A549 (cell line): ENCODE measurements at regions not wholly inside any gene's neighbourhood (a gene's known extent, or its start where the extent isn't known, plus 50 kb on each side); places are given as distances from the start of the nearest gene placed in this dataset.

Experiments
- ATAC-seq, 2 experiments: fragments of 200-7000 bp in 1 of 2; fragments of >200 bp in 1 of 2; cut with Nextera tagmentation in 1 of 2; cut with Tn5 transposase in 1 of 2; 3 replicates each; pipeline versions ENCODE4 v1.8.0 to v1.9.1; 2018 to 2020; ENCODE audit warnings: mild to moderate bottlenecking in 1 of 2, moderate library complexity in 1 of 2
- CTCF ChIA-PET: fragments of 300-600 bp; sonication (Branson Sonifier 250); formaldehyde crosslinking; extraction: SDS; loops from one replicate; lab custom pipeline; 2021; ENCODE audit warnings: antibody characterized with exemption, inconsistent platforms; lab: Yijun Ruan, JAX
- POLR2A ChIA-PET: fragments of 350-600 bp; formaldehyde crosslinking; extraction: SDS; loops from one replicate; lab custom pipeline; 2021; ENCODE audit warnings: antibody characterized with exemption, inconsistent platforms; lab: Yijun Ruan, JAX
- DNase-seq, 2 experiments: peaks; one replicate each; pipeline versions ENCODE4 v3.0.0 to v3.0.0-alpha.2; 2011 to 2016; ENCODE audit warnings: low read depth in 1 of 2, low spot score in 1 of 2
- FAIRE-seq: peaks from 2 replicates; lab custom pipeline; 2011; peaks lifted over from hg19 to GRCh38; lab: Jason Lieb, UNC
- H3K27ac ChIP-seq, 2 experiments: fragments of >200 bp; sonication (Bioruptor Twin); formaldehyde crosslinking; 3 replicates each; pipeline ENCODE4 v1.5.1; 2016 to 2017
- H3K4me1 ChIP-seq: fragments of >200 bp; sonication (Bioruptor Twin); formaldehyde crosslinking; 3 replicates; pipeline ENCODE4 v1.6.1; 2016
- H3K4me2 ChIP-seq: fragments of >200 bp; sonication (Bioruptor Twin); formaldehyde crosslinking; 3 replicates; pipeline ENCODE4 v1.6.1; 2016
- H3K4me3 ChIP-seq: fragments of >200 bp; sonication (Bioruptor Twin); formaldehyde crosslinking; 3 replicates; pipeline ENCODE4 v1.5.1; 2016
- H3K9me3 ChIP-seq: fragments of >200 bp; sonication (Bioruptor Twin); formaldehyde crosslinking; 3 replicates; pipeline ENCODE4 v1.6.1; 2016
- CBX8 ChIP-seq: fragments of 200-600 bp; sonication (generic); IDR thresholded peaks from 2 replicates; pipeline ENCODE4 v1.6.1; 2016
- CHD4 ChIP-seq: fragments of 200-600 bp; sonication (generic); IDR thresholded peaks from 2 replicates; pipeline ENCODE4 v1.6.1; 2016; ENCODE audit warnings: antibody characterized with exemption, mild to moderate bottlenecking, borderline replicate concordance
- E2F6 ChIP-seq: IDR thresholded peaks from 2 replicates; pipeline ENCODE4 v1.6.1; 2012; ENCODE audit warnings: low read depth, borderline replicate concordance
- EHMT2 ChIP-seq: fragments of 200-600 bp; sonication (generic); IDR thresholded peaks from 2 replicates; pipeline ENCODE4 v1.6.1; 2016; ENCODE audit warnings: antibody characterized with exemption, low read depth, mild to moderate bottlenecking, moderate library complexity
- EP300 ChIP-seq, 2 experiments: fragments of >200 bp; sonication (Bioruptor Twin); formaldehyde crosslinking; IDR thresholded peaks; 2 replicates in 1 of 2; 3 replicates in 1 of 2; pipeline ENCODE4 v1.6.1; 2016 to 2017
- ESRRA ChIP-seq: fragments of 150-350 bp; IDR thresholded peaks from 2 replicates; pipeline ENCODE4 v1.6.1; 2014; ENCODE audit warnings: mild to moderate bottlenecking, low read length, borderline replicate concordance
- FOSB ChIP-seq: fragments of 250-450 bp; sonication (Bioruptor Pico); IDR thresholded peaks from 2 replicates; pipeline ENCODE4 v1.5.0; 2020; ENCODE audit warnings: mild to moderate bottlenecking, moderate library complexity
- FOXS1 ChIP-seq: fragments of 250-450 bp; sonication (Bioruptor Pico); IDR thresholded peaks from 2 replicates; pipeline ENCODE4 v1.5.0; 2020; ENCODE audit warnings: mild to moderate bottlenecking, moderate library complexity
- HDAC2 ChIP-seq: fragments of 200-600 bp; sonication (generic); IDR thresholded peaks from 2 replicates; pipeline ENCODE4 v1.6.1; 2016
- HOXA7 ChIP-seq: fragments of 250-450 bp; sonication (Bioruptor Pico); IDR thresholded peaks from 2 replicates; pipeline ENCODE4 v1.5.0; 2020; ENCODE audit warnings: mild to moderate bottlenecking, moderate library complexity
- HOXB13 ChIP-seq: fragments of 250-450 bp; sonication (Bioruptor Pico); IDR thresholded peaks from 2 replicates; pipeline ENCODE4 v1.5.0; 2020; ENCODE audit warnings: low read depth, mild to moderate bottlenecking, moderate library complexity
- HOXB5 ChIP-seq: fragments of 250-450 bp; sonication (Bioruptor Pico); IDR thresholded peaks from 2 replicates; pipeline ENCODE4 v1.5.0; 2020; ENCODE audit warnings: mild to moderate bottlenecking, moderate library complexity
- JUN ChIP-seq, 2 experiments: fragments of >200 bp; sonication (Bioruptor Twin); formaldehyde crosslinking; IDR thresholded peaks; 2 replicates in 1 of 2; 3 replicates in 1 of 2; pipeline ENCODE4 v1.6.1; 2016 to 2017
- KDM1A ChIP-seq: fragments of 200-600 bp; sonication (generic); IDR thresholded peaks from 2 replicates; pipeline ENCODE4 v1.6.1; 2016; ENCODE audit warnings: low read depth, mild to moderate bottlenecking
- MAFK ChIP-seq: fragments of 450-650 bp; IDR thresholded peaks from 2 replicates; pipeline ENCODE4 v1.6.1; 2014; ENCODE audit not compliant: partially characterized antibody
- MAZ ChIP-seq: fragments of 150-350 bp; IDR thresholded peaks from 2 replicates; pipeline ENCODE4 v1.6.1; 2014; ENCODE audit warnings: antibody characterized with exemption, low read depth, low read length, borderline replicate concordance
- PBX3 ChIP-seq: IDR thresholded peaks from 2 replicates; pipeline ENCODE4 v1.6.1; 2012
- POLR2AphosphoS2 ChIP-seq: conservative IDR thresholded peaks from 2 replicates; pipeline ENCODE4 v1.6.1; 2012; ENCODE audit warnings: low read length, improper control_type of control experiment, inconsistent platforms
- REST ChIP-seq: fragments of 200-600 bp; sonication (generic); IDR thresholded peaks from 2 replicates; pipeline ENCODE4 v1.6.1; 2016; ENCODE audit warnings: antibody characterized with exemption, mild to moderate bottlenecking, moderate library complexity
- RFX5 ChIP-seq: fragments of 450-650 bp; IDR thresholded peaks from 2 replicates; pipeline ENCODE4 v1.7.1; 2014; ENCODE audit warnings: antibody characterized with exemption, mild to moderate bottlenecking, moderate library complexity
- RNF2 ChIP-seq: fragments of 200-600 bp; sonication (generic); IDR thresholded peaks from 2 replicates; pipeline ENCODE4 v1.6.1; 2016; ENCODE audit warnings: low read depth, mild to moderate bottlenecking, antibody characterized with exemption, moderate library complexity, borderline replicate concordance
- TFCP2L1 ChIP-seq: fragments of 250-450 bp; sonication (Bioruptor Pico); IDR thresholded peaks from 2 replicates; pipeline ENCODE4 v1.5.0; 2021; ENCODE audit warnings: mild to moderate bottlenecking
- TP53 ChIP-seq: fragments of 250-450 bp; sonication (Bioruptor Pico); IDR thresholded peaks from 2 replicates; pipeline ENCODE4 v1.5.0; 2021; ENCODE audit warnings: mild to moderate bottlenecking, moderate library complexity
- ZNF302 ChIP-seq: fragments of 250-450 bp; sonication (Bioruptor Pico); IDR thresholded peaks from 2 replicates; pipeline ENCODE4 v1.9.0; 2021; ENCODE audit warnings: inconsistent platforms, mild to moderate bottlenecking, moderate library complexity
- WGBS: methylation state at CpG from one replicate; pipeline ENCODE4 v1.1.6; 2017; ENCODE audit errors: missing lambda C conversion rate; 5-methylcytosine and 5-hydroxymethylcytosine counted together
- TF ChIP-seq, protein P1 (sequence below): fragments of 150-350 bp; IDR thresholded peaks from 2 replicates; pipeline ENCODE4 v1.6.1; 2014; ENCODE audit warnings: low read depth, mild to moderate bottlenecking, low read length

GRCh38 chr9:108674766-108675530 lies 180.8 kb downstream of the ACTL7B start:
- no peak overlapping the region for H3K4me3 ChIP-seq
- POLR2A ChIA-PET: no interaction called here
- no peak for ATAC-seq
- no peak for TF ChIP-seq RNF2
- no peak for TF ChIP-seq EHMT2
- TF ChIP-seq TFCP2L1: no peak
- no peak for TF ChIP-seq HDAC2
- no peak for TF ChIP-seq KDM1A
- TF ChIP-seq PBX3: no peak
- no peak for TF ChIP-seq ZNF302 (CRISPR knock-in tag)
- no peak for TF ChIP-seq HOXB13
- no peak for TF ChIP-seq MAFK
- no peak for TF ChIP-seq TP53 (CRISPR knock-in tag)
- TF ChIP-seq CBX8: no peak
- no peak for TF ChIP-seq ESRRA
- TF ChIP-seq CHD4: no peak
- no peaks in the 10 kb centered on the region for H3K9me3 ChIP-seq
- H3K4me1 ChIP-seq: peaks cover 9% of the 10 kb centered on the region; the same call in 2 of the 3 replicates
- no peak for FAIRE-seq
- CTCF ChIA-PET: interaction anchor here (1.7 kb wide), 1 partner anchor 1210 kb away, joined by 6 read pairs; no protein-coding TSS in a partner anchor
- DNase-seq: no peak
- H3K4me2 ChIP-seq: no peak overlapping the region
- 55% methylated on average over 6 of the region's 6 CpGs for WGBS
- H3K27ac ChIP-seq: no peak overlapping the region

DNA sequence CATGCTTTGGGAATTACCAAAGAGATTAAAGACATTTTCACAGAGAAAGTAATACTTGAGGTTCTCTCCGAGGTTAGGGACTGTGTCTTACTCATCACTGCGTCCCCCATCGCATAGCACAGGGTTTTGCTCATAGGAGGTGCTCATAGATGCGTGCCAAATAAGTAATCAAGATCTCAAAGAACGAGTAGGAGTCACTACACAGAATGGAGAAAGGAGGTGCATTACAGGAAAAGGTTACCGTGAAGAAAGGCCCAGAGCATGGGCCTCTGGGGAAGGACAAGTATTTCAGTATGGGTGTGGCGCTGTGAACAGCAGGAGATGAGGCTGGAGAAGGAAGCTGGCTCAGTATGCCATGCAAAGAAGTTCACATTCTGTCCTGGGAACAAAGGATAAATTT lies 182.4 kb downstream of the ACTL7B start:
- no peak for ATAC-seq
- no peak overlapping the region for H3K4me2 ChIP-seq
- no peak for TF ChIP-seq HOXA7
- no peak for TF ChIP-seq FOXS1 (CRISPR knock-in tag)
- TF ChIP-seq E2F6: no peak
- TF ChIP-seq REST: no peak
- no peak for TF ChIP-seq RFX5
- no peak for TF ChIP-seq MAZ
- no peak for TF ChIP-seq CBX8
- TF ChIP-seq FOSB: no peak
- no peak for TF ChIP-seq HOXB5 (CRISPR knock-in tag)
- no peak for TF ChIP-seq MAFK
- no peak for TF ChIP-seq JUN (IDR thresholded peaks at IDR 0.05)
- TF ChIP-seq EP300 (IDR thresholded peaks at IDR 0.05): no peak
- no peak for TF ChIP-seq ZNF302 (CRISPR knock-in tag)
- TF ChIP-seq POLR2AphosphoS2: no peak
- no peak for TF ChIP-seq CHD4
- TF ChIP-seq TFCP2L1: no peak
- TF ChIP-seq ESRRA: no peak
- TF ChIP-seq, protein P1, sequence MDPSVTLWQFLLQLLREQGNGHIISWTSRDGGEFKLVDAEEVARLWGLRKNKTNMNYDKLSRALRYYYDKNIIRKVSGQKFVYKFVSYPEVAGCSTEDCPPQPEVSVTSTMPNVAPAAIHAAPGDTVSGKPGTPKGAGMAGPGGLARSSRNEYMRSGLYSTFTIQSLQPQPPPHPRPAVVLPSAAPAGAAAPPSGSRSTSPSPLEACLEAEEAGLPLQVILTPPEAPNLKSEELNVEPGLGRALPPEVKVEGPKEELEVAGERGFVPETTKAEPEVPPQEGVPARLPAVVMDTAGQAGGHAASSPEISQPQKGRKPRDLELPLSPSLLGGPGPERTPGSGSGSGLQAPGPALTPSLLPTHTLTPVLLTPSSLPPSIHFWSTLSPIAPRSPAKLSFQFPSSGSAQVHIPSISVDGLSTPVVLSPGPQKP: no peak
- CTCF ChIA-PET: interaction anchor here (0.5 to 4.2 kb wide), 5 partner anchors 19 to 1208 kb away, joined by 3 to 18 read pairs (median 3); no protein-coding TSS in a partner anchor
- POLR2A ChIA-PET: no interaction called here
- H3K4me1 ChIP-seq: peaks cover 9% of the 10 kb centered on the region; the same call in 2 of the 3 replicates
- 48% methylated on average over 7 of the region's 7 CpGs for WGBS
- DNase-seq: no peak
- H3K4me3 ChIP-seq: no peak overlapping the region
- H3K27ac ChIP-seq: no peak overlapping the region
- no peaks in the 10 kb centered on the region for H3K9me3 ChIP-seq
- FAIRE-seq: no peak
